Neural cell (in vitro differentiated cells): ENCODE measurements at regions not wholly inside any gene's neighbourhood (a gene's known extent, or its start where the extent isn't known, plus 50 kb on each side); places are given as distances from the start of the nearest gene placed in this dataset.

Experiments used
- H2AFZ ChIP-seq: fragments of 200-600, 300-800 bp; sonication (generic), shearing (Covaris generic); 2 replicates; pipeline ENCODE4 v1.6.0; 2014; ENCODE audit warnings: low read depth, mild to moderate bottlenecking, antibody characterized with exemption, low read length, moderate library complexity
- H3F3A ChIP-seq: fragments of 200-600 bp; shearing (Covaris generic); 2 replicates; pipeline ENCODE4 v1.6.1; 2016; ENCODE audit warnings: mild to moderate bottlenecking, moderate library complexity, mixed read lengths, antibody characterized with exemption, low read length; ENCODE audit not compliant: insufficient read depth, poor library complexity, severe bottlenecking
- H3K27ac ChIP-seq: fragments of 200-600, 300-800 bp; sonication (generic), shearing (Covaris generic); 2 replicates; pipeline ENCODE4 v1.5.1; 2014; ENCODE audit warnings: mild to moderate bottlenecking, low read length, moderate library complexity
- H3K27me3 ChIP-seq: fragments of 300-800, 200-600 bp; sonication (generic), shearing (Covaris generic); 2 replicates; pipeline ENCODE4 v1.6.0; 2014; ENCODE audit warnings: mild to moderate bottlenecking, low read depth, low read length, moderate library complexity; ENCODE audit not compliant: insufficient read depth
- H3K36me3 ChIP-seq: fragments of 300-800, 200-600 bp; sonication (generic), shearing (Covaris generic); 2 replicates; pipeline ENCODE4 v1.5.1; 2014; ENCODE audit warnings: mild to moderate bottlenecking, antibody characterized with exemption, low read length, moderate library complexity; ENCODE audit not compliant: insufficient read depth
- H3K4me2 ChIP-seq: fragments of 300-800, 200-600 bp; sonication (generic), shearing (Covaris generic); 2 replicates; pipeline ENCODE4 v1.6.0; 2014; ENCODE audit warnings: mild to moderate bottlenecking, low read length
- H3K4me3 ChIP-seq: fragments of 300-800, 200-600 bp; sonication (generic), shearing (Covaris generic); 2 replicates; pipeline ENCODE4 v1.5.1; 2014; ENCODE audit warnings: mild to moderate bottlenecking, low read length, moderate library complexity
- H3K79me2 ChIP-seq: fragments of 200-600 bp; shearing (Covaris generic); replicated peaks from 2 replicates; pipeline ENCODE4 v1.6.0; 2014; ENCODE audit warnings: mild to moderate bottlenecking, low read length, moderate library complexity; ENCODE audit not compliant: insufficient read depth
- H3K9ac ChIP-seq: fragments of 300-800, 200-600 bp; sonication (generic), shearing (Covaris generic); 2 replicates; pipeline ENCODE4 v1.6.1; 2016; ENCODE audit warnings: mild to moderate bottlenecking, low read length, mixed read lengths
- H3K9me2 ChIP-seq: fragments of 200-600 bp; shearing (Covaris generic); 2 replicates; pipeline ENCODE4 v1.6.1; 2016; ENCODE audit warnings: mild to moderate bottlenecking, low read length, mixed read lengths; ENCODE audit not compliant: insufficient read depth
- H3K9me3 ChIP-seq: fragments of 200-600, 300-800 bp; sonication (generic), shearing (Covaris generic); 2 replicates; pipeline ENCODE4 v1.6.1; 2016; ENCODE audit warnings: mild to moderate bottlenecking, mixed run types, low read length, moderate library complexity, mixed read lengths
- H4K20me1 ChIP-seq: fragments of 200-600 bp; shearing (Covaris generic); 2 replicates; pipeline ENCODE4 v1.6.1; 2016; ENCODE audit warnings: mild to moderate bottlenecking, mixed run types; ENCODE audit not compliant: insufficient read depth
- CTCF ChIP-seq: fragments of 450-650 bp; IDR thresholded peaks from 2 replicates; pipeline ENCODE4 v1.5.1; 2014; ENCODE audit warnings: antibody characterized with exemption, mild to moderate bottlenecking, moderate library complexity; ENCODE audit not compliant: poor library complexity, severe bottlenecking
- EP300 ChIP-seq: fragments of 450-650 bp; conservative IDR thresholded peaks from 2 replicates; pipeline ENCODE4 v1.6.1; 2014; ENCODE audit warnings: antibody characterized with exemption, mild to moderate bottlenecking, moderate library complexity; ENCODE audit not compliant: poor library complexity, severe bottlenecking
- EZH2 ChIP-seq: fragments of 200-600, 300-800 bp; shearing (Covaris generic), sonication (generic); IDR thresholded peaks from 2 replicates; pipeline ENCODE4 v1.6.1; 2014; ENCODE audit warnings: antibody characterized with exemption, low read length, borderline replicate concordance, mild to moderate bottlenecking; ENCODE audit not compliant: insufficient read depth, poor library complexity, severe bottlenecking
- MXI1 ChIP-seq: fragments of 450-650 bp; conservative IDR thresholded peaks from 2 replicates; pipeline ENCODE4 v1.6.1; 2014; ENCODE audit warnings: antibody characterized with exemption, mild to moderate bottlenecking; ENCODE audit not compliant: poor library complexity, severe bottlenecking
- POLR2AphosphoS5 ChIP-seq: IDR thresholded peaks from 2 replicates; pipeline ENCODE4 v1.6.1; 2012
- RAD21 ChIP-seq: fragments of 450-650 bp; conservative IDR thresholded peaks from 2 replicates; pipeline ENCODE4 v1.6.1; 2014; ENCODE audit warnings: antibody characterized with exemption, mild to moderate bottlenecking, moderate library complexity
- REST ChIP-seq: IDR thresholded peaks from 2 replicates; pipeline ENCODE4 v1.6.1; 2012; ENCODE audit warnings: borderline replicate concordance
- SMC3 ChIP-seq: fragments of 450-650 bp; conservative IDR thresholded peaks from 2 replicates; pipeline ENCODE4 v1.6.1; 2014; ENCODE audit warnings: antibody characterized with exemption, mild to moderate bottlenecking, moderate library complexity; ENCODE audit not compliant: poor library complexity
- TAF1 ChIP-seq: IDR thresholded peaks from 2 replicates; pipeline ENCODE4 v1.6.1; 2012; ENCODE audit warnings: low read depth

- Histone ChIP-seq H3K27ac (no peak overlapping the region), H2AFZ (no peak overlapping the region)
Measured at GRCh38 chr1:56377431-56377830, 201.9 kb downstream of the PLPP3 start.

GRCh38 chr1:56376188-56376984 lies 203.0 kb downstream of the PLPP3 start:
- H2AFZ ChIP-seq: no peak overlapping the region
- H3K27ac ChIP-seq: no peak overlapping the region
- H3K27me3 ChIP-seq: no peaks in the 10 kb centered on the region
- no peak overlapping the region for H3K4me2 ChIP-seq
- no peaks in the 10 kb centered on the region for H3K36me3 ChIP-seq
- H4K20me1 ChIP-seq: no peaks in the 10 kb centered on the region
- H3F3A ChIP-seq: no peaks in the 10 kb centered on the region
- H3K9ac ChIP-seq: no peak overlapping the region
- H3K79me2 ChIP-seq: no peaks in the 10 kb centered on the region
- no peaks in the 10 kb centered on the region for H3K9me2 ChIP-seq
- H3K9me3 ChIP-seq: no peaks in the 10 kb centered on the region
- H3K4me3 ChIP-seq: no peak overlapping the region
- no peak for TF ChIP-seq MXI1
- TF ChIP-seq CTCF: no peak
- no peak for TF ChIP-seq EZH2
- no peak for TF ChIP-seq REST

More at GRCh38 chr1:56377431-56377830, 201.9 kb downstream of the PLPP3 start:
- Histone ChIP-seq H4K20me1 (no peaks in the 10 kb centered on the region), H3K36me3 (no peaks in the 10 kb centered on the region), H3K9me2 (no peaks in the 10 kb centered on the region), H3K79me2 (no peaks in the 10 kb centered on the region), H3K9ac (no peak overlapping the region), H3K4me3 (no peak overlapping the region), H3K4me2 (no peak overlapping the region), H3K27me3 (no peaks in the 10 kb centered on the region), H3K9me3 (no peaks in the 10 kb centered on the region), H3F3A (no peaks in the 10 kb centered on the region)
- TF ChIP-seq RAD21 (no peak), EP300 (no peak), EZH2 (no peak), TAF1 (no peak), CTCF (no peak), SMC3 (no peak), MXI1 (no peak), REST (no peak), POLR2AphosphoS5 (no peak)
